Testis (tissue), 2 donors: ENCODE measurements at regions not wholly inside any gene's neighbourhood (a gene's known extent, or its start where the extent isn't known, plus 50 kb on each side); places are given as distances from the start of the nearest gene placed in this dataset.
A peak's percentile ranks its signal among the peaks of the same experiment; 100 is the strongest.

Source experiments
- DNase-seq: peaks from one replicate; pipeline ENCODE4 v3.0.0-alpha.2; 2019
- H3K27ac ChIP-seq, 2 donors: fragments of 200-600 bp; sonication (generic); one replicate each; pipeline ENCODE4 v1.5.1; 2019
- H3K27me3 ChIP-seq: fragments of 200-600 bp; sonication (generic); one replicate; pipeline ENCODE4 v1.5.1; 2019
- H3K36me3 ChIP-seq: fragments of 200-600 bp; sonication (generic); one replicate; pipeline ENCODE4 v1.5.1; 2017; ENCODE audit warnings: low read depth; ENCODE audit errors: missing control alignments
- H3K4me1 ChIP-seq: fragments of 200-600 bp; sonication (generic); one replicate; pipeline ENCODE4 v1.5.1; 2019
- H3K4me3 ChIP-seq, 2 donors: fragments of 200-600 bp; sonication (generic); one replicate each; pipeline ENCODE4 v1.5.1; 2017 to 2019
- H3K9me3 ChIP-seq: fragments of 200-600 bp; sonication (generic); one replicate; pipeline ENCODE4 v1.5.1; 2017
- POLR2A ChIP-seq: fragments of 450-650 bp; IDR thresholded peaks from one replicate; pipeline ENCODE4 v1.6.1; 2017; ENCODE audit warnings: antibody characterized with exemption, mild to moderate bottlenecking, moderate library complexity
- WGBS, 2 donors: methylation state at CpG; one replicate each; pipeline ENCODE4 v1.1.5; 2018; 5-methylcytosine and 5-hydroxymethylcytosine counted together
- intact Hi-C: fragments of 100-400 bp; cut with DNase I; formaldehyde crosslinking; loops from one replicate; pipeline ENCODE4 v1.15.1; 2023; ENCODE audit warnings: low total_unique reads
- TF ChIP-seq, protein P1 (sequence below), 3 experiments: fragments of 450-650 bp in 2 of 3; fragments of 200-600 bp in 1 of 3; sonication (generic) in 1 of 3; IDR thresholded peaks; one replicate each; pipeline ENCODE4 v1.5.1; 2016 to 2019; ENCODE audit warnings: antibody characterized with exemption in 3 of 3, mild to moderate bottlenecking in 2 of 3, moderate library complexity in 1 of 3

- 93% methylated on average over 1 of the region's 1 CpG for WGBS, 2 donors
- intact Hi-C loops: no loop called here
- Histone ChIP-seq H3K27ac (no peak overlapping the region), H3K36me3 (no peaks in the 10 kb centered on the region), H3K4me3 (no peak overlapping the region), H3K4me1 (no peaks in the 10 kb centered on the region), H3K9me3 (no peaks in the 10 kb centered on the region), H3K27me3 (no peaks in the 10 kb centered on the region)
- TF ChIP-seq, protein P1, sequence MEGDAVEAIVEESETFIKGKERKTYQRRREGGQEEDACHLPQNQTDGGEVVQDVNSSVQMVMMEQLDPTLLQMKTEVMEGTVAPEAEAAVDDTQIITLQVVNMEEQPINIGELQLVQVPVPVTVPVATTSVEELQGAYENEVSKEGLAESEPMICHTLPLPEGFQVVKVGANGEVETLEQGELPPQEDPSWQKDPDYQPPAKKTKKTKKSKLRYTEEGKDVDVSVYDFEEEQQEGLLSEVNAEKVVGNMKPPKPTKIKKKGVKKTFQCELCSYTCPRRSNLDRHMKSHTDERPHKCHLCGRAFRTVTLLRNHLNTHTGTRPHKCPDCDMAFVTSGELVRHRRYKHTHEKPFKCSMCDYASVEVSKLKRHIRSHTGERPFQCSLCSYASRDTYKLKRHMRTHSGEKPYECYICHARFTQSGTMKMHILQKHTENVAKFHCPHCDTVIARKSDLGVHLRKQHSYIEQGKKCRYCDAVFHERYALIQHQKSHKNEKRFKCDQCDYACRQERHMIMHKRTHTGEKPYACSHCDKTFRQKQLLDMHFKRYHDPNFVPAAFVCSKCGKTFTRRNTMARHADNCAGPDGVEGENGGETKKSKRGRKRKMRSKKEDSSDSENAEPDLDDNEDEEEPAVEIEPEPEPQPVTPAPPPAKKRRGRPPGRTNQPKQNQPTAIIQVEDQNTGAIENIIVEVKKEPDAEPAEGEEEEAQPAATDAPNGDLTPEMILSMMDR (IDR thresholded peaks at IDR 0.05): no peak
- no peak for TF ChIP-seq POLR2A
- DNase-seq: no peak
Observed at GRCh38 chr16:9254863-9255262, 163.4 kb downstream of the HAPSTR1 start.

DNA sequence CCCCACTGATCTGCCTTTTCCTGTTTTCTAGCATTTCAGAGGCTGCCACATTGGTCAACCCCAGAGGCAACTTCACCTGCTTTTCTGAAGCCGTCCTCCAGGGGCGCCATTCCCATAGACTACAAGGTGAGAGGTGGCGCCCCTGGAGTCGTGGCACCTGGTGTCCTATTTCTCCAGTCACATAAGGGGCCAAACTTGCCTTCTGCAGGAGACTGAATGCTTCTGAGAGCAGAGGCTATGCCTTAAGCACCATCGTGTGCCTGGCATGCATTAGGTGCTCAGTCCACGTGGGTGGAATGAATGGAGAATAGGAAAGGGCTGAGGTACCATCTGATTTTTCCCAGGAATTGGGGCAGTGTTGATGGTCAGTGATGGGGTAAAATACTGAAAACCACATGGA lies 164.8 kb downstream of the HAPSTR1 start:
- DNase-seq: peak; percentile 38
- TF ChIP-seq POLR2A: no peak
- TF ChIP-seq, protein P1 (IDR thresholded peaks at IDR 0.05): peak in 1 of 3 experiments; percentile 25
- no peak overlapping the region for H3K27ac ChIP-seq
- H3K27me3 ChIP-seq: no peaks in the 10 kb centered on the region
- H3K36me3 ChIP-seq: no peaks in the 10 kb centered on the region
- WGBS, 2 donors: 48 to 56% methylated on average over 6 of the region's 6 CpGs
- H3K4me1 ChIP-seq: peaks cover 9% of the 10 kb centered on the region
- H3K9me3 ChIP-seq: no peaks in the 10 kb centered on the region
- no peak overlapping the region for H3K4me3 ChIP-seq
- intact Hi-C loops: no loop called here

DNA sequence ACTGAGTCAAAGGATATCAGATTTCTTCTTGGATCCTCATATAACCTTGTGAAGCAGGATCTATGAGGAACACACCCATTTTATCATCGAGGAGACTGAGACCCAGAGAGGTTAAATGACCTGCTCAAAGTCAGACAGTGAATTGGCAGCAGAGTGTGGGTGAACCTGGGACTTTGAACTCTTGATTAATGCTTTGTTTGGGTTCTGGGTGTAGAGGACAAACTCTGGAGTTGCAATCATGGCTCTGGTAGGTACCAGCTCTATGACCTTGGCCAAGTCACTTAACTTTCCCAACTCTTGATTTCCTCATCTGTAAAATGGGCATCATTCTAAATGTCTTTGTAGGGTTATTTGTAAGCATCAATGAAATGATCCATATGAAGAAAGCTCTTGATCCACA lies 166.4 kb downstream of the HAPSTR1 start:
- peaks cover 9% of the 10 kb centered on the region for H3K4me1 ChIP-seq
- no peaks in the 10 kb centered on the region for H3K9me3 ChIP-seq
- H3K27ac ChIP-seq: no peak overlapping the region
- 80 to 88% methylated on average over 1 of the region's 1 CpG for WGBS, 2 donors
- intact Hi-C loops: no loop called here
- no peaks in the 10 kb centered on the region for H3K27me3 ChIP-seq
- TF ChIP-seq, protein P1 (IDR thresholded peaks at IDR 0.05): no peak
- TF ChIP-seq POLR2A: no peak
- DNase-seq: no peak
- H3K36me3 ChIP-seq: no peaks in the 10 kb centered on the region
- H3K4me3 ChIP-seq: no peak overlapping the region

DNA sequence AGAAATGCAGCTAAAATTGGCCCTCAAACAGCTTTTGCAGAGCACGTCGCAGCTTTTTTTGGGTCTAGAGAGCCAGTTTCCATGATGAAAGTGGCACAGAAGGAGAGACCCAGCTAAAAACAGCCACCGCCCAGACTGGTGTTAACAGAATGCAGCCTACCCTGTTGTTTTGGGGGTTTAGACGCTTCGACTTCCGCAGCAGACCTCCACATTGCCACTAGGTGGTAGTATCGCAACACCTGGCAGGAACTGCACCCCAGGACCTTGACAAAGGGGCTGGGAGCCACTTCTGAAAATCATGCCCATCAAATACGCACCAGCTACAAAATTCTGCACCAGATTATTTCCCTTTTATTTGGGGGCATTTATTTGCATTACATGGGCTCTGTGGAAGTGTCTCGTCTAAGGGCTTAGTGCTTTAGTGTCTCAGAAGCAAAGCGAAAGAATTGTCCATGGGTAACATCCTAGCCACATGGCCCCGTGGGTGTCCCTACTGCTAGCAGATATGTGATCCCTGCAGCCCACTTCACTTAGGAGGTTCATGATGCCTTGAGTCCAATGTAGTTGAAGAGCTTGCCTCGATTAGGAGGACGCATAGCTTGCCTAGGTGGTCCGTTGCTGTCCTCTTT lies 167.1 kb downstream of the HAPSTR1 start:
- 75 to 77% methylated on average over 14 of the region's 14 CpGs for WGBS, 2 donors
- peak; percentile 34 for DNase-seq
- Histone ChIP-seq H3K9me3 (no peaks in the 10 kb centered on the region), H3K36me3 (no peaks in the 10 kb centered on the region), H3K4me1 (peaks cover 9% of the 10 kb centered on the region), H3K27me3 (no peaks in the 10 kb centered on the region), H3K27ac (no peak overlapping the region), H3K4me3 (no peak overlapping the region)
- TF ChIP-seq POLR2A: no peak
- TF ChIP-seq, protein P1 (IDR thresholded peaks at IDR 0.05): peak in 2 of 3 experiments; percentile 26 to 48
- intact Hi-C loops: no loop called here
